Stimulated activated CD8-positive, alpha-beta memory T cell treated with anti-CD3 and anti-CD28 coated beads, Interleukin-7, amount 100 ng/mL, for 48 hours (primary cell): ENCODE measurements at regions not wholly inside any gene's neighbourhood (a gene's known extent, or its start where the extent isn't known, plus 50 kb on each side); places are given as distances from the start of the nearest gene placed in this dataset.

ENCODE experiments used
- DNase-seq, 2 donors: peaks; one replicate each; pipeline ENCODE4 v3.0.0-alpha.2; 2020; ENCODE audit warnings: low read depth in 1 of 2; ENCODE audit errors: extremely low read depth in 1 of 2

DNA sequence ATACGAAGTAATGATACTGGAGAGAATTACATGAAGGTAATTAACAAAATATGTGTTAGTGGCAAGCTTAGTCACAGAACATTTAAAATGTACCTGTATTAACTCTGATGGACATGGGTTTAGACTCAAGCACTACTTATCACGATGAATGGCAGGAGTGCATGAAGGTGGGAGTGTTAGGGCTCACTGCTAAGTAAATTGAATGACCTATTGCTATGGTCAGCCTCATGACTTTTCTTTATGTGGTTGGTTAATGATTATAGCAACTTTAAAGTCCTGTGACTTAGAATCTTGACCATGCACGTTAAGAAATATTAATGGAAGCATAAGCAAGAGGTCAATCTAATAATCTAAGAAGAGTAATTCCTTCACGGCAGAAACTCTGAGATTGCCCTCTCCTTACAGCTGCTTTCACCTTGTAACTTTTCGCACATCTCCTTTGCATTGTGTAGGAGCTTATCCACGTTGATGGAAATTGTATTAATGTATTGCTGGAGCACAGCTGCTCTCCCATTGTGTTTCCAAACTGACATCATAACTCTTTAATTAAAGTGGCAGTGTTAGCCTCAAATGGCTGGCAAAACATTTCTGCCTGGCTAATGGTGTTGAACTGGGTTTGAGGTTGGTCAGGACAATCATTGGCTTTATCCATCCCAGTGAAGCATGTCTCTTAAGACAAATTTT, 114.5 kb downstream of the RXFP2 start:
- DNase-seq: no peak

DNA sequence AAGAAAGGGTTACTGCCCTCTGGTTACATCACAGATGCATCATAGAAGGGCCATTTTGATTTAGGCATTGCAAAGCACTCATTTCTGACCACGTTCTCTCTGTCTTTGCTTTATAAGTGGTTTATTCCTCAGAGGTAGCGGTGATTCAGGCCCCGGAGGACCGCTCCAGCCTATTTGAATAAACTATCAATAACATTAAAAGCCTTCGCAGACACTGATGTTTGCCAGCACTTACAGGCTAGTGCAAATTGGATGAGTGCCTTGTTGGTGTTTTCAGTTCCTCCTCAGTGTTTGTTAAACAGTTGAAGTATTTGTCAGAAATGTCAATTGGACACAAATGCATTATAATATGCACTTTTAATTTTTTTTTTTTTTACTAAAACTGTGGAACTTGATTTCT, 120.2 kb downstream of the RXFP2 start:
- DNase-seq: no peak

DNA sequence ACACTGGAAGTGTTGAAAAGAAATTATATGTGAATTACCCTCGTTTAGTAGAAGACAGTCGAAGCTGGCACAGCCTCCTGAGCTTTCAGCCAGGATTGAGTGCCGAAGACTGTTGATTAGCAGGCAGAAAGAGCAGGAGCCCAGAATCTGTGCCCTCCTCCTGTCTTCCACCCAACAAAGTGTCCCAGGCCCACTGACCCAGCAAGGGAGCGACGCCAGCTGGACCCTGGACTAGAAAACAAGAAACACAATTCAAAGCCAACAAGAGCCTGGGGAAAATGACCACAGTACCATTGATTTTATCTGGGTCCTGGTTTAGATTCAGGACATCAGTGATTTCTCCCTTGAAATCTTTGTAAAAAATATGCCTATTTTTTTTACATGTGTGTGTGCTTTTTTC, 120.7 kb downstream of the RXFP2 start:
- no peak for DNase-seq

DNA sequence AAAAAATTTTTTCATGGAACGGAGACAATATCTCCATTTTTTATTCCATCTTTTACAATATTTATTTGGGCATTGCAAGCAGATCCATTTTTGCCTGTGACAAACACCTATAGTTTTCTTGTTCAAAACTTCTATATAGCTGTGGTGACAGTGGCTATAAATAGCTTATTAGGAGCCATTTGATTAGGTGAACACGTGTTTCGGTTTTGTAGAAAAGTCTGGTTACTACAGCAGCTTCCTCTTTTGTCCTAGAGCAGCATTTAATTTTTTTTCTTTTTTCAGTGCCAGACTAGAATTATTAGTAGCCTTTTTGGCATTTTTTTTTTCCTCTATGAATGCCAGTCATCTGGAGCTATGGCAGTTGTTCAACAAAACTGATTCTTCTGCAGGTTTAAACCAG, 123.5 kb downstream of the RXFP2 start:
- no peak for DNase-seq

- DNase-seq: no peak
Measured at GRCh38 chr13:31864307-31864706, 125.0 kb downstream of the RXFP2 start.

DNA sequence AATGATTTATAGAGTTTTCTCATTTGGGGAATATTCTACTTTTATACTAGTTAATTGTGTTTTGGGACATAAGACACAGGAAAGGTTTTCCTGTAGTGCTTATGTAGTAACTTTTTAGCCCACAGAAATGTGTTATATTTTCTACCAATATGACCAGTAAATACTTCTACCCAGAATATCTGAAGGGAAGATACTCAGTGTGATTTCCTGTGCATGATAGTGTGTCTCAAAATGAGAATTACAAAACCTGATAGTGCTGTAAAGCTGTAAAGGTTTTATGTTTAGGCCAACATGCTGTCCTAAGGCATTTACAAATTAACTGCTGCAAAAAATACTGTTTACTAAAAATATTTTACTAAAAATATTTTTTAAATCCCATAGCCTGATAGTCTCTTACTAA, 126.8 kb downstream of the RXFP2 start:
- no peak for DNase-seq

DNA sequence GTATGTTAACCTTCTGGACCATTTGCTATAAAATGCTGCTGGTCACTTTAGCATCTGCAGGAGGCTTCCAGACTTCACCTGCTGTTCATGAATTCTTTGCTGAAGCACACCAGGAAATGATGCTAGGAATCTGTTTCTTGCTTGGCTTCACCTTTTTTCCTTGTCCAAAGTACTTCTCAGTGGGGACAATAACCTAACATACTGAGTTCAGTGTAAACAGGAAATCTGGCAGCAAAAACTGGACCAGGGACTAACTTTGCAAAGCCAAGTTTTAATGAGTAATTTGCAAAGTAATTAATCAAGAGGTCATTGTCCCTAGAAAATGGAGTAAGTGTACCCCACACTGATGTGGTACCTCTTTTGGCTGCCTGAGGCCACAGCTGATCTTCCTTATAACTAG, 128.4 kb downstream of the RXFP2 start:
- no peak for DNase-seq

GRCh38 chr13:31869582-31869981, 130.3 kb downstream of the RXFP2 start:
- no peak for DNase-seq

DNA sequence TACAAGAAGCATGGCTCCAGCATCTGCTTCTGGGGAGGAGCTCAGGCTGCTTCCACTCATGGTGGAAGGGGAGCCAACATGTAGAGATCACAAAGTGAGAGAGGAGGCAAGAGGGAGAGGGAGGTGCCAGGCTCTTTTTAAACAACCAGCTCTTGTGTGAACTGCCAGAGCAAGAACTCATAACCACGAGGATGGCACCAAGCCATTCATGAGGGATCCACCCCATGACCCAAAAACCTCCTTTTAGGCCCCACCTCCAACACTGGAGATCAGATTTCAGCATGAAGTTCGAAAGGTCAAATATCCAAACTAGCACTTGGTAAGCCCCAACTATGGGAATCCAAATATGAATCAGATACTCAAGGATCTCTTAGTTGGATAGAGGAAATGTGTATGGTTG, 131.2 kb downstream of the RXFP2 start:
- DNase-seq: no peak

- no peak for DNase-seq
Measured at GRCh38 chr13:31873145-31873544, 133.8 kb downstream of the RXFP2 start.

GRCh38 chr13:31875134-31875533, 135.8 kb downstream of the RXFP2 start:
- no peak for DNase-seq

DNA sequence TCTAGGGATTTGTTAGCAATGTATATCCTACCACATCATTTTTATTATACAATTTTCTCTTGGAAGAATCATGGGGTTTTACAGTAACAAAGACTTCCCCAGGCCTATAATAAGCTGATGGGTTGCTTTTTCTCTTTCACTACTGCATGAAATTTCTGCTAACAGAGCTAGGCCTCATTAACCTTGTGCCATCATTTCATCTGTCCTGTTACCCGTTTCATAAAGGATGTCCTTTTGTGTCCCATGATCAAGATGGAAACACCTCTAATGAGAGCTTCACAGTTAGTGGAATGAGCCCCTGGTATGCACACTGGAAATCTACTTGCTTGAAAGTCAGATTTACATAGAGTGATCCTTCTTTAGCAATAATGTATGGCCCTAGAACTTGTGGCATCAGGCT, 138.7 kb downstream of the RXFP2 start:
- no peak for DNase-seq

- DNase-seq: no peak
Measured at GRCh38 chr13:31878495-31878894, 139.2 kb downstream of the RXFP2 start.

GRCh38 chr13:31878955-31879354, 139.6 kb downstream of the RXFP2 start:
- no peak for DNase-seq

GRCh38 chr13:31880851-31881494, 141.6 kb downstream of the RXFP2 start:
- no peak for DNase-seq

GRCh38 chr13:31881495-31881882, 142.2 kb downstream of the RXFP2 start:
- no peak for DNase-seq

- no peak for DNase-seq
Measured at GRCh38 chr13:31882794-31883193, 143.5 kb downstream of the RXFP2 start.

GRCh38 chr13:31884556-31884955, 145.2 kb downstream of the RXFP2 start:
- no peak for DNase-seq

- no peak for DNase-seq
Measured at GRCh38 chr13:31885994-31886393, 145.6 kb upstream of the FRY start.

DNA sequence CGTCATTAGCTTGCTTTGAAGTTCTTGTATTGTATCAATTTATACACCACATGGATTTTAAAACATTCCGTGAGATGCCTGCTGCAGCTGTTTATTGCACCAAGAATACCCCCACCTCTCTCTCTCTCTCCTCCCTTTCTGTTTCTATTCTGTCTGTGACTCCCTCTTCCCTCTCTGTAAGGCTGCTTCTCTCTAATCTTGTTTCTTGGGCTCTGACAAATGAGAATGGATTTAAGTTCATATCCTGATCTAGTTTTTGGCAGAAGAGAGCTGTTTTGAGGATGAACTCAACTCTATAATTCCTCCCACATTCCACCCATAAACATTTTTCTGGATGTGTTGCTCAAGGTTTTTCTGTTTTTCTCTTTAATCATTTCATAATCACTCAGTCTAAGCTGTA, 144.3 kb upstream of the FRY start:
- no peak for DNase-seq

DNA sequence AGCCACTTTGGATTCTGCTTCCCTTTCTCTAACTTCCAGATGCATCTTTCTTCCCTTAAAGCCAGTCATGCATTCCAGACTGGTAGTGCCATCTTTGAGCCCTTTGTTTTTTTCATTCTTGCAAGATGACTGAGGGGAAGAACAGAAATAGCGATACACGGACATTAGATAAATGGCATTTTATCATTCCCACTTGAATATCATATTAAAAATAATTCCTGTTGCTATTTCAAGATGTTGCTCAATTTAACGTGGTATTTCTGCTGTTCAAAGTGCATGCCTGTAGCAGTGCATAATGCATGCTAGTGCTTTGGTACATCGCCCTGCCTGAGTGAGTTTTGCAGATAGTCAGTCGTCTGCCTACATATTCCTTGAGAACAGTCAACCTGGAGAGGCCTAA, 140.6 kb upstream of the FRY start:
- no peak for DNase-seq

DNA sequence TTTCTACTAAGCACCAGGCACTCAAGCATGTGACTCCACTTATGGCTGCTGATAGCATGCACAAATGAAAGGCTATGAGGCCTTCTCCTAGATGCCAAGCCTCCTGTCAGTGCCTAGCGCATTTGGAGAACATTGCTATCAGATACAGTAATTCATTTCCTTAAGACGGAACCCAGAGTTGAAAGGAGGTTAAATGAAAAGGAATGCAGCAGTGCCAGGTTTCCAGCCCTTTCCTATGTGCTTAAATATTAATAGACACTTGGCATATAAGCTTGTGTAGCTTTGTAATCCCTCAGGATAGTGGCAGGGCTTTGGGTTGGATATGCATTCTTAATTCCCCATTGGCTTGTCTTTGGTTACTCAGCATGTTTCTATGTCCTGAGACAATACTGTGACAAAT, 140.1 kb upstream of the FRY start:
- no peak for DNase-seq

DNA sequence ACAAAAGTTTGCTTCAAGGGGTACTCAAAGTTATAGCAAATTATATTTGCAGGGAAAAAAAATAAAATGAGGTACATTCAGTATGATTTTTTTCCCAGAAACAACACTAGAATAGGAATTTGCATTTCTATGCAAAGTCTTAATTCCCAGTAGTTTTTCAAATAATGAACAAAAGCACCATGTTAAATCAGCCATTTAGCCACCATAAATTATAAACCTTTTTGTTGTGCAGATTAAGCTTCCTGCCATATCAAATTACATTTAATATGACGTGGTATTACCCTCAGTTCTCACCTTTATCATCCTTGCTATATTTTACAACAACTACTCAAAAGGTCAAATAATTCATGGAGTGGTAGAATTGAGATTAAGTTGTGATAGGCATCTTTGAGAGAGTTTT, 136.6 kb upstream of the FRY start:
- no peak for DNase-seq
